NT2/D1 (cell line): ENCODE measurements at regions not wholly inside any gene's neighbourhood (a gene's known extent, or its start where the extent isn't known, plus 50 kb on each side); places are given as distances from the start of the nearest gene placed in this dataset.
"Not testable (repeated sequence)": the region's sequence is repeated elsewhere in the genome, so short reads cannot be mapped to it uniquely, and the experiment has no call there.

Source experiments
- DNase-seq: peaks from one replicate; pipeline ENCODE4 v3.0.0-alpha.2; 2011; ENCODE audit warnings: low read depth, low spot score
- H3K27me3 ChIP-seq: 2 replicates; pipeline ENCODE4 v1.6.0; 2011; ENCODE audit warnings: mild to moderate bottlenecking; ENCODE audit not compliant: insufficient read length, insufficient read depth
- H3K36me3 ChIP-seq: 2 replicates; pipeline ENCODE4 v1.6.1; 2011; ENCODE audit warnings: mild to moderate bottlenecking, low read length, mixed read lengths; ENCODE audit not compliant: insufficient read depth, insufficient read length
- H3K4me1 ChIP-seq: 2 replicates; pipeline ENCODE4 v1.5.1; 2011; ENCODE audit not compliant: insufficient read depth, insufficient read length
- H3K4me3 ChIP-seq: 2 replicates; pipeline ENCODE4 v1.5.1; 2011; ENCODE audit warnings: low read depth; ENCODE audit not compliant: insufficient read length
- H3K9ac ChIP-seq: 2 replicates; pipeline ENCODE4 v1.6.0; 2011; ENCODE audit warnings: low read depth; ENCODE audit not compliant: insufficient read length
- H3K9me3 ChIP-seq: 2 replicates; pipeline ENCODE4 v1.5.1; 2011; ENCODE audit warnings: mild to moderate bottlenecking, low read length; ENCODE audit not compliant: insufficient read depth
- SUZ12 ChIP-seq: IDR thresholded peaks from 2 replicates; pipeline ENCODE4 v1.6.1; 2011; ENCODE audit not compliant: insufficient read length, insufficient read depth; ENCODE audit errors: extremely low read depth
- YY1 ChIP-seq: IDR thresholded peaks from 2 replicates; pipeline ENCODE4 v1.6.1; 2011; ENCODE audit not compliant: insufficient read length, insufficient read depth
- ZNF274 ChIP-seq: IDR thresholded peaks from 2 replicates; pipeline ENCODE4 v1.6.1; 2011; ENCODE audit warnings: mild to moderate bottlenecking, low read depth, low read length

DNA sequence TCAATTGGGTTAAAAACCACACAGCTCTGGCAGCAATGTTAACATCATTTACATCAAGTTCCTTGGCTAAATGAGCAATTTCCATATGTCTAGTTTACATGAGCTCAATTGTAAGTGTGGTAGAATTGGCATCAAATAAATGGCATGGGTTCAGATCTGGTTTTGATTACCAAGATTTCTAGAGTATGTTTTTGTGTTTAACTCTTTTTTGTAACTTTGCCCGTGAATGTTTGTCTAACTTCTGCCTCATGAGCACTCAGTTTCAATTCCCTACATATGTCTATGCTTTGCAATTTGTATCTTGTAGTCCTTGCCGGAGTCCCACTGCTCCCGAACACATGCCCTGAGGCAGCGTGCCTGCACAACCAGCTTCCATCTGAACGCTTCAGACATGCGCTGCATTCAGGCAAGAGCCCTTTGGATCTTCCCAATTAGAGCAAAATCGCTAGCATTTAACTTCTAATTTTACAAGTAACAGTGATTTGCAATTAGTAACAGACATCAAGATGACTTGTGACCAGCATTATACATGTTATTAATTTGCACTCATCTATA is 644.4 kb downstream of the TRIML1 start:
- TF ChIP-seq YY1, result no peak
- no peak for TF ChIP-seq SUZ12
- no peak for TF ChIP-seq ZNF274
- DNase-seq, result no peak
- H3K9me3 ChIP-seq, result no peaks in the 10 kb centered on the region
- H3K9ac ChIP-seq, result no peak overlapping the region
- H3K4me3 ChIP-seq, result no peak overlapping the region
- no peaks in the 10 kb centered on the region for H3K4me1 ChIP-seq
- H3K36me3 ChIP-seq, result no peaks in the 10 kb centered on the region
- H3K27me3 ChIP-seq, result no peaks in the 10 kb centered on the region

DNA sequence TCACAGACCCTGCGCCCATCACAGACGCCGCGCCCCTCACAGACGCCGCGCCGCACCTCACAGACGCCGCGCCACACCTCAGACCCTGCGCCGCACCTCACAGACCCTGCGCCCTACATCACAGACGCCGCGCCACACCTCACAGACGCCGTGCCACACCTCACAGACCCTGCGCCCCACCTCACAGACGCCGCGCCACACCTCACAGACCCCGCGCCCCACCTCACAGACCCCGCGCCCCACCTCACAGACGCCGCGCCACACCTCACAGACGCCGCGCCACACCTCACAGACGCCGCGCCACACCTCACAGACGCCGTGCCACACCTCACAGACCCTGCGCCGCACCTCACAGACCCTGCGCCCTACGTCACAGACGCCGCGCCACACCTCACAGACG is 657.4 kb downstream of the TRIML1 start:
- not testable (repeated sequence) for H3K9me3 ChIP-seq

GRCh38 chr4:188797011-188797410 is 657.8 kb downstream of the TRIML1 start:
- not testable (repeated sequence) for H3K9me3 ChIP-seq, DNase-seq, H3K36me3 ChIP-seq, H3K9ac ChIP-seq, H3K4me3 ChIP-seq, H3K27me3 ChIP-seq, H3K4me1 ChIP-seq

More for the DNA sequence above, 657.4 kb downstream of the TRIML1 start:
- H3K9ac ChIP-seq, DNase-seq, H3K36me3 ChIP-seq, H3K4me1 ChIP-seq, H3K4me3 ChIP-seq, H3K27me3 ChIP-seq: not testable (repeated sequence)

DNA sequence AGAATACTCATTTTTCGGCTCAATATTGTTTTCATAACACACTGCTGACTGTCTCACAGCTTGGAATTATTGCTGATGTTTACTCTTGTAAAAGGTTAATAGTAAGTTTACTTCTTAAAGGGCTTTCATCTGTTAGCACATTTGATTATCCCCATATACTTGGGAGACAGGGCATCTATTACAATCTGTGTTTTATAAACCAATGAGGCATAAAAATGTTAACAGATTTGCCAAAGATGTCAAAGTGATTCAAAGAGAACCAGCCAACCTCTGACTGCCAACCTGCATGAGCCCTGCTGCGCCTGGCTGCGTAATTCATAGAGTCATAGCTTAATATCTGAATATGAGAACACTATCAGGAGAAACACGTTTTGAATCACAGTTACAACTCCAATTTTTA is 665.6 kb downstream of the TRIML1 start:
- H3K9ac ChIP-seq, result no peak overlapping the region
- no peaks in the 10 kb centered on the region for H3K36me3 ChIP-seq
- H3K4me1 ChIP-seq, result no peaks in the 10 kb centered on the region
- H3K9me3 ChIP-seq, result no peaks in the 10 kb centered on the region
- TF ChIP-seq SUZ12 (no peak), ZNF274 (no peak), YY1 (no peak)
- no peak overlapping the region for H3K4me3 ChIP-seq
- no peaks in the 10 kb centered on the region for H3K27me3 ChIP-seq
- no peak for DNase-seq

GRCh38 chr4:188811121-188811520 is 671.9 kb downstream of the TRIML1 start:
- H3K9me3 ChIP-seq, result no peaks in the 10 kb centered on the region; the same call in 1 of the 2 replicates
- no peak overlapping the region for H3K9ac ChIP-seq
- H3K4me3 ChIP-seq, result no peak overlapping the region
- H3K4me1 ChIP-seq, result no peaks in the 10 kb centered on the region
- TF ChIP-seq SUZ12, result no peak
- no peak for TF ChIP-seq ZNF274
- no peak for TF ChIP-seq YY1
- no peaks in the 10 kb centered on the region for H3K27me3 ChIP-seq
- no peak for DNase-seq
- H3K36me3 ChIP-seq, result no peaks in the 10 kb centered on the region

- H3K4me3 ChIP-seq, result no peak overlapping the region
- no peaks in the 10 kb centered on the region for H3K4me1 ChIP-seq
- H3K27me3 ChIP-seq, result no peaks in the 10 kb centered on the region
- DNase-seq, result no peak
- no peak overlapping the region for H3K9ac ChIP-seq
- H3K9me3 ChIP-seq, result no peaks in the 10 kb centered on the region; the same call in 1 of the 2 replicates
- H3K36me3 ChIP-seq, result no peaks in the 10 kb centered on the region
- TF ChIP-seq ZNF274 (no peak), SUZ12 (no peak), YY1 (no peak)
Observed at GRCh38 chr4:188812644-188813043, 673.4 kb downstream of the TRIML1 start.

DNA sequence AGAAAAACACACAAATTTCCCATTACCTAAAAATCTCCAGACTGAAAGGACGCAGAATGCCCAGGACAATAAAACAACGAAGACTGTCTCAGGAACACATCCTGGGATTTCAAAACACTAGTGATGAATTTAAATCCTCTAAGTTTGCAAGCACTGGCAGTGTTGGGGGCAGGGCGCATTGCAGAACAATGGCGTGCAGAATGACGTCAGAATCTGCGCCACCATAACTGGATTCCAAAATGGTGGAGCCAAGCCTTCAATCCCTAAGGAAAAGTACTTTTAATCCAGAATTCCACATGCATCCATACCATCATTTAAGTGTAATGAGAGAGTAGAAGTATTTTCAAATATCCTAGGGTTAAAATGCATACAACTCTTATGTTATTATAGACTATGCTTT is 679.1 kb downstream of the TRIML1 start:
- H3K36me3 ChIP-seq, result no peaks in the 10 kb centered on the region
- peaks cover 2% of the 10 kb centered on the region for H3K4me1 ChIP-seq
- no peaks in the 10 kb centered on the region; the same call in 1 of the 2 replicates for H3K9me3 ChIP-seq
- no peak for DNase-seq
- H3K9ac ChIP-seq, result no peak overlapping the region
- H3K27me3 ChIP-seq, result no peaks in the 10 kb centered on the region
- H3K4me3 ChIP-seq, result no peak overlapping the region
- no peak for TF ChIP-seq YY1
- no peak for TF ChIP-seq SUZ12
- TF ChIP-seq ZNF274, result no peak

DNA sequence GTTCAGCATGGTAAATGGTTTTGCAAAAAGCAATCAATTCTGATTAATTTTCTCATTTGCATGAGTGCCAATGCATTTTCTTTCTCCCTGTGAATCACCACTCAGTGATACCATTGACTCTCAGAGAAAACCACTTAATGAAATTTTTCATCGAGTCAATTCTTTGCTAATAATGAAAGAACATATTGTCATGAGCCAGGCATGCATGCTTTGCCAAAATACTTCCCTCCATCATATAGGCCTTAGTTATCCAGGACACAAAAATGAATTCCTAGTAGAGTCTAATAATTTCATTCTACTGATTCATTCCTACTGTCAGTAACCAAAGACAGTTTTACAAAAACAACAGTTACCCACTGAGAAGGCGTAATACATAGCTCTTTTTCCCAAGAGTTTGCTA is 680.0 kb downstream of the TRIML1 start:
- H3K4me3 ChIP-seq, result no peak overlapping the region
- no peak overlapping the region for H3K9ac ChIP-seq
- H3K9me3 ChIP-seq, result no peaks in the 10 kb centered on the region; the same call in 1 of the 2 replicates
- H3K36me3 ChIP-seq, result no peaks in the 10 kb centered on the region
- no peak for DNase-seq
- H3K4me1 ChIP-seq, result peaks cover 2% of the 10 kb centered on the region
- H3K27me3 ChIP-seq, result no peaks in the 10 kb centered on the region
- no peak for TF ChIP-seq YY1
- TF ChIP-seq SUZ12, result no peak
- no peak for TF ChIP-seq ZNF274
